ENCODE measurements at regions not wholly inside any gene's neighbourhood (a gene's known extent, or its start where the extent isn't known, plus 50 kb on each side); places are given as distances from the start of the nearest gene placed in this dataset.

DNA sequence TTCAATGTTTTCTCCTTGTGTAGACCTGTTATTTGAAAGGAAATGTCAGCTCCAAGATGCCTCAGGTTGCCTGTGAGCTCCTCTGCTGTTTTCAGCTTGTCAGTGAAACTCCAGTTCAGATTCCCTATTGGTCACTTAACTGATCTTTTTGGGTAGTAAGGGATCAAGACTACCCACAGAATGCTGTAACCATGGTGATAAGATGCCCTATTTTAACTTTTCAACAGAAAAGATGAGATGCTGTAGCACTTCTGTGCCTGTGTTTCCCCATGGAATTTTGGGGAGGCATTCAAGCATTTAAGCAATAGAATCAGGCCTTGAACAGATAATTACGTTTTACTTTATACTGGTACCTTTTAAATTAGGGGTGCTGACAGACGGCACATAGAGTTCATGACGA lies 106.6 kb upstream of the H2AZ1 start:
- TF ChIP-seq, protein P1, sequence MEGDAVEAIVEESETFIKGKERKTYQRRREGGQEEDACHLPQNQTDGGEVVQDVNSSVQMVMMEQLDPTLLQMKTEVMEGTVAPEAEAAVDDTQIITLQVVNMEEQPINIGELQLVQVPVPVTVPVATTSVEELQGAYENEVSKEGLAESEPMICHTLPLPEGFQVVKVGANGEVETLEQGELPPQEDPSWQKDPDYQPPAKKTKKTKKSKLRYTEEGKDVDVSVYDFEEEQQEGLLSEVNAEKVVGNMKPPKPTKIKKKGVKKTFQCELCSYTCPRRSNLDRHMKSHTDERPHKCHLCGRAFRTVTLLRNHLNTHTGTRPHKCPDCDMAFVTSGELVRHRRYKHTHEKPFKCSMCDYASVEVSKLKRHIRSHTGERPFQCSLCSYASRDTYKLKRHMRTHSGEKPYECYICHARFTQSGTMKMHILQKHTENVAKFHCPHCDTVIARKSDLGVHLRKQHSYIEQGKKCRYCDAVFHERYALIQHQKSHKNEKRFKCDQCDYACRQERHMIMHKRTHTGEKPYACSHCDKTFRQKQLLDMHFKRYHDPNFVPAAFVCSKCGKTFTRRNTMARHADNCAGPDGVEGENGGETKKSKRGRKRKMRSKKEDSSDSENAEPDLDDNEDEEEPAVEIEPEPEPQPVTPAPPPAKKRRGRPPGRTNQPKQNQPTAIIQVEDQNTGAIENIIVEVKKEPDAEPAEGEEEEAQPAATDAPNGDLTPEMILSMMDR (IDR thresholded peaks at IDR 0.05): no peak
- TF ChIP-seq POLR2AphosphoS5 (IDR thresholded peaks at IDR 0.05) (no peak), EP300 (IDR thresholded peaks at IDR 0.05; ENCODE audit: low read depth) (no peak), POLR2A (IDR thresholded peaks at IDR 0.05) (no peak)
- 82 to 83% methylated on average over 3 of the region's 3 CpGs for WGBS, 2 donors (ENCODE audit: low coverage in 1 of 2)
- Histone ChIP-seq H3K4me1 (no peaks in the 10 kb centered on the region), H3K4me3 (no peak overlapping the region), H3K36me3 (no peaks in the 10 kb centered on the region), H3K27me3 (no peaks in the 10 kb centered on the region), H3K27ac (no peak overlapping the region), H3K9me3 (no peaks in the 10 kb centered on the region)
- intact Hi-C loops (cut with DNase I; ENCODE audit: low total_unique reads): no loop called here
- DNase-seq: no peak
- in situ Hi-C loops (cut with MboI; ENCODE audit: low pct_ligation_motif_present in 1 of 4, low pct_unique_long_range_greater_than_20kb in 1 of 4, low sequenced_read_pairs in 3 of 4): no loop called here

DNA sequence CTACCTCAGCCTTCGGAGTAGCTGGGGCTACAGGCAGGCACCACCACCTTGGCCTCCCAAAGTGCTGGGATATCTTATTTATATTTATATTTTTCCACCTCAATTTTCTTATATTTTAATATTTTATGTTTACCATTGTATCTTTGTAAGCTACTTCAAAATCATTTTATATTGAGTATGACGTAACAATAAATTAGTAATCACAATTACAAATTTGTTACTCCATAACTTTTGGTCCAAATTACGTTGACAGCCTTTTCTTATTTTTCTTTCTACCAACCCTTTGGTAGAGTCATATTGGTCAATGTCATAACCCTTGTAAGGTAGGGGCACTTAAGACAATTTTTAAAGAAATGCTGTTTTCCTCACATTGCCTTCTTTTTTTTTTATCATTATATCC lies 104.0 kb upstream of the H2AZ1 start:
- WGBS, 2 donors (ENCODE audit: low coverage in 1 of 2): 69 to 81% methylated on average over 3 of the region's 3 CpGs

DNA sequence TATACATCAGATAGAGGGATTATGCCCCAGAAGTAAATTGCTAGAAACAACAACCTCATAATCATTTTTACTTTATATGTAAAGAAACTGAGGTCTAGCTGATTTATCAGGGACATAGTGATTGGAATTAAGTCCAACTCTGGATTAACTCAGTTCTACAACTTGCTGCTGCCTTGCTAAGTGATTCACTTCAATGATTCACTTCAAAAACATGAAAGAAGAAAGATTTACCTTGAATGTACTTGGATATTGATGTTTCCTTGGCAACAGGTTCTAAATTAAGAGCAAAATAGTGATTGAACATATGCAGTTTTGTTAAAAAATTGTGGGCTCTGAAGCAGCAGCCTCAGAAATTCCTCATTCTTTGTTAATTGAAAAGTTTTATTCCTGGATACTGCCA lies 99.8 kb upstream of the H2AZ1 start:
- Histone ChIP-seq H3K9me3 (no peaks in the 10 kb centered on the region), H3K4me1 (no peaks in the 10 kb centered on the region), H3K36me3 (no peaks in the 10 kb centered on the region), H3K27me3 (no peaks in the 10 kb centered on the region), H3K4me3 (no peak overlapping the region), H3K27ac (no peak overlapping the region)
- intact Hi-C loops (cut with DNase I; ENCODE audit: low total_unique reads) (no loop called here), in situ Hi-C loops (cut with MboI; ENCODE audit: low pct_ligation_motif_present in 1 of 4, low pct_unique_long_range_greater_than_20kb in 1 of 4, low sequenced_read_pairs in 3 of 4) (no loop called here)
- no peak for DNase-seq
- TF ChIP-seq POLR2A (IDR thresholded peaks at IDR 0.05) (no peak), POLR2AphosphoS5 (IDR thresholded peaks at IDR 0.05) (no peak), EP300 (IDR thresholded peaks at IDR 0.05; ENCODE audit: low read depth) (no peak)
- TF ChIP-seq, protein P1 (IDR thresholded peaks at IDR 0.05): no peak

More for the DNA sequence above, 104.0 kb upstream of the H2AZ1 start:
- no peaks in the 10 kb centered on the region for H3K36me3 ChIP-seq
- intact Hi-C loops (cut with DNase I; ENCODE audit: low total_unique reads) (no loop called here), in situ Hi-C loops (cut with MboI; ENCODE audit: low pct_ligation_motif_present in 1 of 4, low pct_unique_long_range_greater_than_20kb in 1 of 4, low sequenced_read_pairs in 3 of 4) (no loop called here)
- no peaks in the 10 kb centered on the region for H3K9me3 ChIP-seq
- H3K27me3 ChIP-seq: no peaks in the 10 kb centered on the region
- TF ChIP-seq EP300 (IDR thresholded peaks at IDR 0.05; ENCODE audit: low read depth): no peak
- TF ChIP-seq, protein P1 (IDR thresholded peaks at IDR 0.05): no peak
- no peak for TF ChIP-seq POLR2A (IDR thresholded peaks at IDR 0.05)
- TF ChIP-seq POLR2AphosphoS5 (IDR thresholded peaks at IDR 0.05): no peak
- no peaks in the 10 kb centered on the region for H3K4me1 ChIP-seq
- H3K4me3 ChIP-seq: no peak overlapping the region
- no peak for DNase-seq
- no peak overlapping the region for H3K27ac ChIP-seq

DNA sequence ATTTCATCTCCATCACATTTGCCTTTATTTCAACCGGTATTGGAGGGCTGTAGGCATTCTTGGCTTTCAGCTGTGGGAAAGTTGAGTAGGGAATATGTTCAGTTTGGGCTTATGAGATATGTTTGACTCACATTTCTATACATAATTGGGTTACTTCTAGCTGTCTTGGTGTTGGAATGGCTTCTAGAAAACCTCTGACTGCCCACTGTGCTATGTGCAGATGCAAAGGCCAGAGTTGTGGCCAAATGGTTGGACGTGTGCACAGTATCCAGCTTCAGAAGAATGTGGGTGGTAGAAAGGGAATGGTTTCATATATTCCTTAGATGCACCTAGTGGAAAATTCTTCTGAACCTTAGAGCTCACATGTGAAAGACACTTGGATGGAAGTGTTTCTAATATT lies 92.6 kb upstream of the H2AZ1 start:
- H3K9me3 ChIP-seq: no peaks in the 10 kb centered on the region
- in situ Hi-C loops (cut with MboI; ENCODE audit: low pct_ligation_motif_present in 1 of 4, low pct_unique_long_range_greater_than_20kb in 1 of 4, low sequenced_read_pairs in 3 of 4) (no loop called here), intact Hi-C loops (cut with DNase I; ENCODE audit: low total_unique reads) (no loop called here)
- no peak overlapping the region for H3K27ac ChIP-seq
- TF ChIP-seq POLR2A (IDR thresholded peaks at IDR 0.05) (no peak), POLR2AphosphoS5 (IDR thresholded peaks at IDR 0.05) (no peak), EP300 (IDR thresholded peaks at IDR 0.05; ENCODE audit: low read depth) (no peak)
- TF ChIP-seq, protein P1 (IDR thresholded peaks at IDR 0.05): no peak
- H3K4me3 ChIP-seq: no peak overlapping the region
- WGBS, 2 donors (ENCODE audit: low coverage in 1 of 2): 74 to 86% methylated on average over 2 of the region's 2 CpGs
- no peaks in the 10 kb centered on the region for H3K27me3 ChIP-seq
- H3K4me1 ChIP-seq: no peaks in the 10 kb centered on the region
- no peak for DNase-seq
- no peaks in the 10 kb centered on the region for H3K36me3 ChIP-seq
